ENCODE measurements at regions not wholly inside any gene's neighbourhood (a gene's known extent, or its start where the extent isn't known, plus 50 kb on each side); places are given as distances from the start of the nearest gene placed in this dataset.

DNA sequence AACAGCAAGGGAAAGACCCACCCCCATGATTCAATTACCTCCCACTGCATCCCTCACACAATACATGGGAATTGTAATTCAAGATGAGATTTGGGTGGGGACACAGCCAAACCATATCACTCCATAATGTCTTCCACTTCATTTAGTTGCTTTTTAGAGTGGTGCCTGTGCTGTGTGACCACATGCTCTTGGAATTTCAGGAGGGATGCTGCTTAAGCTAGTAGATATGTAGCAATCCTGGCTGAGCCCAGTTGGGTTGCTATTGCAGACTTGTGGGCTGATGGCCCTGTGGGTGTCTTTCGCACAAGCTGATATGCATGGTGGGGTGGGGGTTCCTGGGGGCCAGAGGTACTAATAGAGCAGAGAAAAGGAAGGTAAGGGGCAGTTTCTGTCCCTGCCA, 160.4 kb upstream of the SYT6 start:
- Histone ChIP-seq H3K4me1 (ENCODE audit: control insufficient read depth in 1 of 2, insufficient read depth in 2 of 2, low read length in 2 of 2) (no peaks in the 10 kb centered on the region), H3K27me3 (ENCODE audit: insufficient read depth, low read length) (no peaks in the 10 kb centered on the region), H3K9me3 (ENCODE audit: insufficient read depth, low read depth, low read length) (no peaks in the 10 kb centered on the region), H3K36me3 (ENCODE audit: control insufficient read depth in 1 of 2, insufficient read depth in 2 of 2, low read length in 2 of 2) (no peaks in the 10 kb centered on the region), H2AK5ac (ENCODE audit: low read length) (no peak overlapping the region), H2BK5ac (ENCODE audit: low read depth, low read length, poor library complexity) (no peak overlapping the region), H2AFZ (ENCODE audit: insufficient read depth, low read length, poor library complexity) (no peak overlapping the region), H4K12ac (ENCODE audit: low read depth, low read length) (no peak overlapping the region), H3K23ac (ENCODE audit: low read length) (no peak overlapping the region), H3K79me1 (ENCODE audit: low read length) (no peaks in the 10 kb centered on the region), H2BK12ac (ENCODE audit: low read length) (no peak overlapping the region), H4K91ac (ENCODE audit: low read depth, low read length) (no peak overlapping the region), H3K27ac (ENCODE audit: low read depth, low read length) (no peak overlapping the region), H3K4me3 (ENCODE audit: low read depth, low read length) (no peak overlapping the region), H3K79me2 (ENCODE audit: control insufficient read depth, insufficient read depth, low read length, poor library complexity) (no peaks in the 10 kb centered on the region), H3K4ac (ENCODE audit: low read depth, low read length) (no peak overlapping the region), H3K9ac (ENCODE audit: low read length) (no peak overlapping the region), H2BK120ac (ENCODE audit: insufficient read depth, low read length, poor library complexity) (no peak overlapping the region), H3K4me2 (ENCODE audit: low read length) (no peak overlapping the region), H3K18ac (ENCODE audit: low read length) (no peak overlapping the region), H3K14ac (ENCODE audit: low read length) (no peak overlapping the region), H4K8ac (ENCODE audit: low read depth, low read length) (no peak overlapping the region)
- no CpG with 5 or more reads among the region's 1 CpG for WGBS (ENCODE audit: extremely low coverage, insufficient coverage, insufficient read length)
- peak; percentile 28 to 63 for DNase-seq

DNA sequence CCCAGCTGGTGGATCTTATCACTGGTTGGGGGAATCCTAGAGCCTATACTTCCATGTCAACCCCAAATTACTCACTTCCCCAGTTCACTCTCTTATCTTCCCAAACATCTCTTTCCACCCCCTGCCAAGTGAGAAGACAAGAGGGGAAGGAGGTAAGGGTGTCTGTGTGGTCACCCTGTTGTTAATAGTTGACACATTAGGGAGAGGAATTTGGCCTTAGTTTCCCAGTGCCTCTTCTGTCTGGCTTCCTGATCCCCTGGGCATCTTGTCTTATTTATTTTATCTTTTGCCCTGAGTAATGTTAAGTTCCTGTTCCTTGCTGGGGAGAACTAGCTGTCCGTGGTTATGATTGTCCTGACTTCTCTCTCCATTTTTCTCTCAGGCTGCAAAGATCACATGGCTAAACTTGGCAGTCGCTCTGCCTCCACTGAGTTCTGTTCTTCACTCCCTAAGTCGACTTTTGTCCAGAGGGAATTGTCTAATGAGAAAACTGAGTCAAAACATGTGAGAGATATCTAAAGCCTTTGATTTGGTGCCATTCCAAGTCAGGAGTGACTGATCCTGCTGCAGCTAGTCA, 157.1 kb upstream of the SYT6 start:
- H3K27me3 ChIP-seq (ENCODE audit: insufficient read depth, low read length): no peaks in the 10 kb centered on the region
- H2AK5ac ChIP-seq (ENCODE audit: low read length): no peak overlapping the region
- no peak overlapping the region for H3K4ac ChIP-seq (ENCODE audit: low read depth, low read length)
- no peak overlapping the region for H4K8ac ChIP-seq (ENCODE audit: low read depth, low read length)
- H3K36me3 ChIP-seq (ENCODE audit: control insufficient read depth in 1 of 2, insufficient read depth in 2 of 2, low read length in 2 of 2): no peaks in the 10 kb centered on the region
- no peak overlapping the region for H2BK12ac ChIP-seq (ENCODE audit: low read length)
- H2AFZ ChIP-seq (ENCODE audit: insufficient read depth, low read length, poor library complexity): no peak overlapping the region
- no peaks in the 10 kb centered on the region for H3K4me1 ChIP-seq (ENCODE audit: control insufficient read depth in 1 of 2, insufficient read depth in 2 of 2, low read length in 2 of 2)
- no peaks in the 10 kb centered on the region for H3K79me2 ChIP-seq (ENCODE audit: control insufficient read depth, insufficient read depth, low read length, poor library complexity)
- H4K91ac ChIP-seq (ENCODE audit: low read depth, low read length): no peak overlapping the region
- no peak overlapping the region for H2BK5ac ChIP-seq (ENCODE audit: low read depth, low read length, poor library complexity)
- H3K79me1 ChIP-seq (ENCODE audit: low read length): no peaks in the 10 kb centered on the region
- H3K14ac ChIP-seq (ENCODE audit: low read length): no peak overlapping the region
- no peak overlapping the region for H2BK120ac ChIP-seq (ENCODE audit: insufficient read depth, low read length, poor library complexity)
- H3K23ac ChIP-seq (ENCODE audit: low read length): no peak overlapping the region
- H4K12ac ChIP-seq (ENCODE audit: low read depth, low read length): no peak overlapping the region
- no peak overlapping the region for H3K9ac ChIP-seq (ENCODE audit: low read length)
- no peaks in the 10 kb centered on the region for H3K9me3 ChIP-seq (ENCODE audit: insufficient read depth, low read depth, low read length)
- WGBS (ENCODE audit: extremely low coverage, insufficient coverage, insufficient read length): no CpG with 5 or more reads among the region's 3 CpGs
- no peak overlapping the region for H3K18ac ChIP-seq (ENCODE audit: low read length)
- no peak overlapping the region for H3K4me3 ChIP-seq (ENCODE audit: low read depth, low read length)
- no peak overlapping the region for H3K27ac ChIP-seq (ENCODE audit: low read depth, low read length)
- no peak overlapping the region for H3K4me2 ChIP-seq (ENCODE audit: low read length)
- DNase-seq: no peak

DNA sequence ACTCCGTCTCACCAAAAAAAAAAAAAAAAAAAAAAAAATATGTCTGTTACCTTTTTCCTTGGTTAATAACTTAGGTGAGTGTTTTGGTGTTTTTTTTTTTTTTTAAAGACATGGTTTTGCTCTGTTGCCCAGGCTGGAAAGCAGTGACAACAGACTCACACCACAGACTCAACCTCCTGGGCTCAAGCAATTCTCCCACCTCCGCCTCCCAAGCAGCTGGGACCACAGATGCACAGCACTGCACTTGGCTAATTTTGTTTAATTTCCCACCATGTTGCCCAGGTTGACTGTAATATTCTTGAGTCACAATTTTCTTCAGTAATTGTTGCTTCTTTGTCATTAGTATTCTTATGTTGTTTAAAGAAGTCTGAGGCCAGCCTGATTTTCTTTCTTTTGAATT, 149.2 kb upstream of the SYT6 start:
- Histone ChIP-seq H3K4ac (ENCODE audit: low read depth, low read length) (no peak overlapping the region), H3K14ac (ENCODE audit: low read length) (no peak overlapping the region), H3K79me2 (ENCODE audit: control insufficient read depth, insufficient read depth, low read length, poor library complexity) (no peaks in the 10 kb centered on the region), H2BK5ac (ENCODE audit: low read depth, low read length, poor library complexity) (no peak overlapping the region), H3K27me3 (ENCODE audit: insufficient read depth, low read length) (no peaks in the 10 kb centered on the region), H3K4me2 (ENCODE audit: low read length) (no peak overlapping the region), H4K8ac (ENCODE audit: low read depth, low read length) (no peak overlapping the region), H2AK5ac (ENCODE audit: low read length) (no peak overlapping the region), H3K18ac (ENCODE audit: low read length) (no peak overlapping the region), H4K12ac (ENCODE audit: low read depth, low read length) (no peak overlapping the region), H3K79me1 (ENCODE audit: low read length) (no peaks in the 10 kb centered on the region), H4K91ac (ENCODE audit: low read depth, low read length) (no peak overlapping the region), H3K4me3 (ENCODE audit: low read depth, low read length) (no peak overlapping the region), H3K9ac (ENCODE audit: low read length) (no peak overlapping the region), H3K36me3 (ENCODE audit: control insufficient read depth in 1 of 2, insufficient read depth in 2 of 2, low read length in 2 of 2) (no peaks in the 10 kb centered on the region), H2BK12ac (ENCODE audit: low read length) (no peak overlapping the region), H3K9me3 (ENCODE audit: insufficient read depth, low read depth, low read length) (peaks cover 6% of the 10 kb centered on the region), H3K27ac (ENCODE audit: low read depth, low read length) (no peak overlapping the region), H2BK120ac (ENCODE audit: insufficient read depth, low read length, poor library complexity) (no peak overlapping the region), H2AFZ (ENCODE audit: insufficient read depth, low read length, poor library complexity) (no peak overlapping the region), H3K23ac (ENCODE audit: low read length) (no peak overlapping the region), H3K4me1 (ENCODE audit: control insufficient read depth in 1 of 2, insufficient read depth in 2 of 2, low read length in 2 of 2) (no peaks in the 10 kb centered on the region)
- no CpG with 5 or more reads among the region's 2 CpGs for WGBS (ENCODE audit: extremely low coverage, insufficient coverage, insufficient read length)
- DNase-seq: no peak

DNA sequence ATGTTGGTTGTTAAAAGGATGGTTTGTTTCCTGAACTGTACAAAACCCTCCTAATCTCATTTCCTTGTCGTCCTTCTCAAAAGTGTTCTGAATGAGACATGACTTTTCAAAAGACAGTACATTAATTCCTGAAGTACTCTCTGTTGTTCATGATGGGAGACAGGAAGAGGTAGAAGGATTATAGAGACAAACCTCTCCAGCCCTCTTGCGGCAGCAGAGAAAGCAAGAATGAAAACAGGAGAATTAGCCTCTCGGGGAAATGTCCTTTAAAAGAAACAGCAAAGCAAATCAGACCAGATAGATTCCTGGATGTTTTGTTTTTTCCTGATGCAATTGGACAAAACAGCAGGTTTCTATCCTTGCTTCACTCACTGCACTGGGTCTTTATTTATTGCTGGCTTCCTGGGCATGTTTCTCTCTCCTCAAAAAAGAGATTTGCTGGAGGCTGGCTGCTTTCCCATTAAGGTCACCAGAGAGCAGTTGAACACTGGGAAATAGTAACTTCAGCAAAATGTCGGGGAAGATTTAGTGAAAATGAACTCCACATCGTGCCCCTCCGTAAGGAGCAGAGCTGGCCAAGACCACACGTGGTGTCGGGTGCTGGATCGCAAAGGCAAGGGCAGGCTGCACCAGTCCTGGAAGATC, 145.8 kb upstream of the SYT6 start:
- no peaks in the 10 kb centered on the region for H3K4me1 ChIP-seq (ENCODE audit: control insufficient read depth in 1 of 2, insufficient read depth in 2 of 2, low read length in 2 of 2)
- H3K79me1 ChIP-seq (ENCODE audit: low read length): no peaks in the 10 kb centered on the region
- H3K36me3 ChIP-seq (ENCODE audit: control insufficient read depth in 1 of 2, insufficient read depth in 2 of 2, low read length in 2 of 2): no peaks in the 10 kb centered on the region
- no peak overlapping the region for H3K14ac ChIP-seq (ENCODE audit: low read length)
- H3K9me3 ChIP-seq (ENCODE audit: insufficient read depth, low read depth, low read length): peaks cover 5% of the 10 kb centered on the region
- H4K91ac ChIP-seq (ENCODE audit: low read depth, low read length): no peak overlapping the region
- H2AFZ ChIP-seq (ENCODE audit: insufficient read depth, low read length, poor library complexity): no peak overlapping the region
- no peak overlapping the region for H4K8ac ChIP-seq (ENCODE audit: low read depth, low read length)
- H3K9ac ChIP-seq (ENCODE audit: low read length): no peak overlapping the region
- no peaks in the 10 kb centered on the region for H3K79me2 ChIP-seq (ENCODE audit: control insufficient read depth, insufficient read depth, low read length, poor library complexity)
- no peak overlapping the region for H4K12ac ChIP-seq (ENCODE audit: low read depth, low read length)
- H2AK5ac ChIP-seq (ENCODE audit: low read length): no peak overlapping the region
- DNase-seq: no peak
- no peak overlapping the region for H3K4me3 ChIP-seq (ENCODE audit: low read depth, low read length)
- H3K23ac ChIP-seq (ENCODE audit: low read length): no peak overlapping the region
- H3K27ac ChIP-seq (ENCODE audit: low read depth, low read length): no peak overlapping the region
- no peak overlapping the region for H2BK120ac ChIP-seq (ENCODE audit: insufficient read depth, low read length, poor library complexity)
- no peak overlapping the region for H3K4me2 ChIP-seq (ENCODE audit: low read length)
- H2BK5ac ChIP-seq (ENCODE audit: low read depth, low read length, poor library complexity): no peak overlapping the region
- no peak overlapping the region for H3K4ac ChIP-seq (ENCODE audit: low read depth, low read length)
- H3K18ac ChIP-seq (ENCODE audit: low read length): no peak overlapping the region
- H2BK12ac ChIP-seq (ENCODE audit: low read length): no peak overlapping the region
- no peaks in the 10 kb centered on the region for H3K27me3 ChIP-seq (ENCODE audit: insufficient read depth, low read length)
- WGBS (ENCODE audit: extremely low coverage, insufficient coverage, insufficient read length): no CpG with 5 or more reads among the region's 9 CpGs

All from trophoblast cell (in vitro differentiated cells and primary cell).